ENCODE measurements at regions not wholly inside any gene's neighbourhood (a gene's known extent, or its start where the extent isn't known, plus 50 kb on each side); places are given as distances from the start of the nearest gene placed in this dataset.

GRCh38 chr9:108586471-108587139 lies 269.2 kb downstream of the ACTL7B start:
- H3K36me3 ChIP-seq (ENCODE audit: control insufficient read depth in 2 of 2, extremely low read depth in 1 of 2, insufficient read depth in 2 of 2, low read length in 2 of 2), result no peaks in the 10 kb centered on the region
- H3K4me1 ChIP-seq (ENCODE audit: control insufficient read depth, extremely low read depth, insufficient read depth, low read length), result no peaks in the 10 kb centered on the region
- dilution Hi-C loops (cut with MboI; ENCODE audit: extremely low pct_ligation_motif_present, low sequenced_read_pairs) (no loop called here), intact Hi-C loops (cut with micrococcal nuclease) (no loop called here)
- no peak overlapping the region for H3K4me3 ChIP-seq (replicated peaks in 1 of 3; ENCODE audit: insufficient read depth in 1 of 3, low read depth in 1 of 3, low read length in 3 of 3)
- POLR2A ChIA-PET, result no interaction called here
- no peak overlapping the region for H3K4me2 ChIP-seq (ENCODE audit: insufficient read depth, low read length)
- H2AFZ ChIP-seq (ENCODE audit: low read depth, low read length), result no peak overlapping the region
- H3K27me3 ChIP-seq (ENCODE audit: control insufficient read depth in 2 of 2, insufficient read depth in 2 of 2, low read length in 2 of 2), result peaks cover 0 to 2% of the 10 kb centered on the region in 2 experiments
- no peak overlapping the region for H3K27ac ChIP-seq (ENCODE audit: insufficient read depth, low read depth, low read length)
- no peaks in the 10 kb centered on the region for H3K9me1 ChIP-seq (replicated peaks; ENCODE audit: control insufficient read depth, extremely low read depth, insufficient read depth, low read length)
- no TSS peak for BruUV-seq (replicated peaks)
- no peaks in the 10 kb centered on the region for H4K20me1 ChIP-seq (replicated peaks; ENCODE audit: control insufficient read depth, extremely low read depth, insufficient read depth, low read length)
- no peaks in the 10 kb centered on the region for H3K79me2 ChIP-seq (ENCODE audit: control insufficient read depth, insufficient read depth, low read length)
- TF ChIP-seq FOS (IDR thresholded peaks at IDR 0.05; ENCODE audit: borderline replicate concordance, insufficient read depth, low read length), result no peak
- TF ChIP-seq, protein P1, sequence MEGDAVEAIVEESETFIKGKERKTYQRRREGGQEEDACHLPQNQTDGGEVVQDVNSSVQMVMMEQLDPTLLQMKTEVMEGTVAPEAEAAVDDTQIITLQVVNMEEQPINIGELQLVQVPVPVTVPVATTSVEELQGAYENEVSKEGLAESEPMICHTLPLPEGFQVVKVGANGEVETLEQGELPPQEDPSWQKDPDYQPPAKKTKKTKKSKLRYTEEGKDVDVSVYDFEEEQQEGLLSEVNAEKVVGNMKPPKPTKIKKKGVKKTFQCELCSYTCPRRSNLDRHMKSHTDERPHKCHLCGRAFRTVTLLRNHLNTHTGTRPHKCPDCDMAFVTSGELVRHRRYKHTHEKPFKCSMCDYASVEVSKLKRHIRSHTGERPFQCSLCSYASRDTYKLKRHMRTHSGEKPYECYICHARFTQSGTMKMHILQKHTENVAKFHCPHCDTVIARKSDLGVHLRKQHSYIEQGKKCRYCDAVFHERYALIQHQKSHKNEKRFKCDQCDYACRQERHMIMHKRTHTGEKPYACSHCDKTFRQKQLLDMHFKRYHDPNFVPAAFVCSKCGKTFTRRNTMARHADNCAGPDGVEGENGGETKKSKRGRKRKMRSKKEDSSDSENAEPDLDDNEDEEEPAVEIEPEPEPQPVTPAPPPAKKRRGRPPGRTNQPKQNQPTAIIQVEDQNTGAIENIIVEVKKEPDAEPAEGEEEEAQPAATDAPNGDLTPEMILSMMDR (IDR thresholded peaks at IDR 0.05; ENCODE audit: extremely low read depth in 1 of 2, insufficient read depth in 1 of 2, low read depth in 1 of 2, low read length in 2 of 2), result no peak
- TF ChIP-seq, protein P2, sequence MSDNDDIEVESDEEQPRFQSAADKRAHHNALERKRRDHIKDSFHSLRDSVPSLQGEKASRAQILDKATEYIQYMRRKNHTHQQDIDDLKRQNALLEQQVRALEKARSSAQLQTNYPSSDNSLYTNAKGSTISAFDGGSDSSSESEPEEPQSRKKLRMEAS (IDR thresholded peaks at IDR 0.05; ENCODE audit: insufficient read depth, insufficient read length), result no peak
- no peak for TF ChIP-seq MYC (IDR thresholded peaks at IDR 0.05; ENCODE audit: low read depth, low read length)
- TF ChIP-seq GATA2 (IDR thresholded peaks at IDR 0.05; ENCODE audit: insufficient read depth, insufficient read length, low read depth, low read length), result no peak
- no peak for TF ChIP-seq POLR2AphosphoS5 (IDR thresholded peaks at IDR 0.05; ENCODE audit: insufficient read depth, low read depth, low read length)
- TF ChIP-seq POLR2A (IDR thresholded peaks at IDR 0.05; ENCODE audit: low read depth, low read length), result no peak
- no peak for TF ChIP-seq JUN (IDR thresholded peaks at IDR 0.05; ENCODE audit: borderline replicate concordance, insufficient read depth, insufficient read length, low read depth)
- TF ChIP-seq EZH2 (IDR thresholded peaks at IDR 0.05; ENCODE audit: borderline replicate concordance, low read depth, low read length, severe bottlenecking), result no peak
- DNase-seq (ENCODE audit: low read depth, low spot score) (no peak), FAIRE-seq (no peak)
- CTCF ChIA-PET, result interaction anchor here (0.9 kb wide), 1 partner anchor 261 kb away, joined by 3 read pairs; no protein-coding TSS in a partner anchor
- no peak overlapping the region for H3K9ac ChIP-seq (replicated peaks; ENCODE audit: extremely low read depth, insufficient read depth, low read length)
- H3K9me3 ChIP-seq (replicated peaks; ENCODE audit: control insufficient read depth, insufficient read depth, low read length), result no peaks in the 10 kb centered on the region

Measured in endothelial cell of umbilical vein (primary cell).